ENCODE measurements at regions not wholly inside any gene's neighbourhood (a gene's known extent, or its start where the extent isn't known, plus 50 kb on each side); places are given as distances from the start of the nearest gene placed in this dataset.
"Not testable (repeated sequence)": the region's sequence is repeated elsewhere in the genome, so short reads cannot be mapped to it uniquely, and the experiment has no call there.

DNA sequence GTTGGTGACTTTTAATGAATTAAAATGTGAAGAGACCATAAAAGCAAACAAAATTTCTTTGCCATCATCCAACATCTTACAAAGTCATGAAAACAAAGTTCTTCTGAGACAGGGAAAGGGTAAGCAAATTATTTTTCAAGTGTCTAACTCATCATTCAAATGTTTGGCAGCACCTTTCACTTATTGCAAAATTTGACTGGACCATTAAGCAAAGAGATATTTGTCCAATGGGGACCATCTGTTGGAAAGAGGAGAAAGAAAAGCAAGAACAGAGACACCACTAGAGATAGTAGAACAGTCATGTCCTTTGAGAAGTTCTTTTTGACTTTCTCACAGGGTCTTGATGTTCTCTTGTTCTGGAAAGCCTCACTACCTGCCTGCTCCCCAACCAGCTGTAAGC, 330.1 kb downstream of the PAPSS1 start:
- DNase-seq: no peak

- no peak for DNase-seq
These were observed 331.2 kb downstream of the PAPSS1 start for GRCh38 chr4:107388736-107389274.

GRCh38 chr4:107380836-107381438, 339.1 kb downstream of the PAPSS1 start:
- DNase-seq: no peak

DNA sequence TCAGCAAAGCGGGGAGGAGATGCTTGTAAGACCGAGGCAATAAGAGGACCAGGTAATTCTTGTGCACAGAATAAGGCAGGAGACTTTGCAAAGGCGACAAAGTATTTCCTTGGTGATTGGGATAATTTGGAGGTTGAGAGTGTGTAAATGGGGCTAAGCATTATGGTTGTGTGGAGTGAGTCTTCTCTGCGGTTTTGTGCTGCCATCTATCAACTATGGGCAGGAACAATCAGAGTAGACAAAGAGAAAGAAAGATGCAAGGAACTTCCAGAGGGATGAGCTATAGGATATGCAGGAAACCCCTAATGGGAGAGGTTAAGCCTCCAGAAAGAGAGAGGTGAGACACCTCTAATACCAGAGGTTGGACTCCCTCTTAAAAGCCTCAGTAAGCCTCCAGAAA, 339.8 kb downstream of the PAPSS1 start:
- no peak for DNase-seq

DNA sequence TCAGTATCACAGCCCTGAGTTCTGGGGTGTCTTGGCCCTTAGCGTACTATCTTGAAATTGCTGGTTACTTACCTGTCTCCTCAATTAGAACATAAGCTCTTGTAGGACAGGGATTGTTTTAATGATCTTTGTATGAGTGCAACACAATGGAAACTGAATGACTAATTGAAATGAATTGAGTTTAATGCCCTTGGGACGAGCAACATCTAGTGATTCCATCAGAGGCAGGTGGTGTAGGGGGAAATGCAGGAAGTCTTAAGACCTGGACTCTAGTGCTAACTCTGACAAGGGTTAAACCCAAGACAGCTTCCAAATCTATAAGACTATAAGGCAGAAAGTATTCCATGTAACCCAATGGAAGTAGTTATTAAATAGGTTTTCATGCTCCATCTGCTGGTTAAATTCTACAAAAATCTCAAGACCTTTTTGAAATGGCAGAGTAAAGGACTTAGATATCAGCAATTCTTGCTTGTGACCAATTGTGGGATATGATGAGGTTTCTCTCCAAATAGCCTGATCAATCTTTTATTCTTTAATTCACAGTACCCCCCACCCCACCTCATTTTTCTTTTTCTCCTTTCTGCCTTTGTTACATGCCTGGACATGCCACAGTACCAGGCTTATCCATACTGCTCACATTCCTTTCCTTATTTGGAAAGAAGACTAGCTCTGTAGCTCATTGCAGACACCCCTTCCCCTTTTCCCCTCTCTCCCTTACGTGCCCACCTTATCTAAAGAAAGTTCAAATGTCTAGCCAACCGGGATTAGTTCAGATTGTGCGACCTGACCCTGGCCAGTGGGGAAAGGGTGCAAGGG, 340.8 kb downstream of the PAPSS1 start:
- no peak for DNase-seq

DNA sequence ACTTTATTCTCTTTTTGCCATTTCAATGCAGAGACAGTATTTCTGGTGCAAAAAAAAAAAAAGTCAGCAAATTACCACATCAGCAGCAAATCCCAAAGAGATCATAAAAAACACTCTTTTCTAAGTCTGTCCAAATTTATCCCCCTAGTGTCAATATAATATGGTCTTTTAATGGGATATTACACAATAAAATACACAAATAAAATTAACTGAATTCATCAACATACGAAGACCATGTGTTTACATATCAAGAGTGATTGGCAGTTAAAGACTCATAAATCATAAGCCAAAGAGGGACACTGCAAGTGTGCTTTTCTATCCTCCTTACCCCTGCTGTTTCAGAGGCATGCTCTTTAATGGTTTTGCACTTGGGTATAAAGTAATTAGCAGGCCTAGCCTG, 340.2 kb upstream of the DKK2 start:
- DNase-seq: no peak

- DNase-seq: no peak
These were observed 330.8 kb upstream of the DKK2 start for GRCh38 chr4:107366900-107367299.

DNA sequence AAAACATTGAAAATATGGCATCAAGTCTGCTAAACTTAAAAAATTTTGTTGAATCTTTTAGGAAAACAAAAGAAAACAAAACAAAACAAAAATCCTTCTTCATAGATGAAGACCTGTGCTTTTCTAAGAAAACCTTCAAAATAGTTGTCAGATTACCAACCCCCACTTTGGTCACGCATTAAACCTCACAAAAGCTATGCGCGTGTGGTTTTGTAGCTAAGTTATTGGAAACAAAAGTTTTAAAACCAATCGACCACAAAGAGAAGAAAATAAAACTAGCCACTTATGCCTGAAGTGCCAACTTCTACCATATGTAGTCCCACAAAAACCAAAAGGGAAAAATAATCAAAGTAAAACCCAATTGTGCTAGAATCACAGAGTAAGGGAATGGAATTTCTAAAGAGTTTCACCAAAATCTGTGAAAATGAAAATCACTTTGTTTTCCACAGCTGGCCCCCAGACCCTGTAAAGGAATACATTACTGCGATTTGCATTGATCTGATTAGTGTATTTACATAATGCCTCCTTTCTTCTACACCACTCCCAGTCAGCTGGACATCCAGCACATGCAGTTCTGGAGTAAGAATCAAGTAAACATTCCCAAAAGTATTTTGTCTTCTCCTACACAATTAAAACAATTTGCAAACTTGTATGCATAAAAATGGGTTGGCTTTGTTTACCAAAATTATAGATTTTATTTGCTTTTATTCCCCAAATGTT, 330.1 kb upstream of the DKK2 start:
- DNase-seq: no peak

GRCh38 chr4:107363125-107363524, 327.0 kb upstream of the DKK2 start:
- no peak for DNase-seq

- no peak for DNase-seq
These were observed 323.1 kb upstream of the DKK2 start for GRCh38 chr4:107359208-107359607.

GRCh38 chr4:107354304-107354703, 318.2 kb upstream of the DKK2 start:
- DNase-seq: not testable (repeated sequence)

DNA sequence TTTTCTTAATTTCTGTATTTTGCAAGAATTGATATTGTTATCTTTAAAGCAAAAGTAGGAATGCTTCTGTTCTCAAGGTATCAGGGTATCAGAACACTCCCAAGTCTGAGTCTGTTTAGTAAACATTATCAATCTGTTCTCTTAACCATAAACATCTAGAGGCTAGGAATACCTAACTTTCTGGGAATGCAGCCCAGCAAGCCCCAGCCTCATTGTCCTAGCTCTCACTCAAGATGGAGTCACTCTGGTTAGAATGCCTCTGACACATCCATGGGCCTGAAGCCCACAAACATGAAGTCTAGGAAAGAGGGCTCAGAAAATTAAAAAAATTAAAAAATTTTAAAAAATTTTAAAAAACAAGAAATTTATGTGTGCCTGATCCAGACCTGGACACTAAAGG, 315.1 kb upstream of the DKK2 start:
- DNase-seq: no peak

DNA sequence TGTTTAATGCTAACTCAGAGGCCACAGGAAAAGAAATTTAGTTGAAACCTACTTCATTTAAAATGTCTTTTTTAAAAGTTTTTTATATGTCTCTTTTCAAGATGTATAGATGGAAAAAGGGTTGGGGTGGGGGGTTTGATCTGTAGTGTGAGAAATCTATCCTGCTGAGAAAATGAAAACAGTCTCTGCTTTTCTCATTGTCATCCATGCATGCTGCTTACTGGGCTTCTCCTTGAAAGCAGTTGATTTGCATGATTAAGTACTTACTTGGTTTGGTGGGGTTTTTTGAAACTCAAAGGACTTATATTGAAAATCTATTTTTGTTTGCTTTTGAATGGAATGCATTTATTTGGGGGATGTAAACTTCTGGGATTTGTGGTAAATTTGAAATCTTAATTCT, 313.6 kb upstream of the DKK2 start:
- DNase-seq: no peak

DNA sequence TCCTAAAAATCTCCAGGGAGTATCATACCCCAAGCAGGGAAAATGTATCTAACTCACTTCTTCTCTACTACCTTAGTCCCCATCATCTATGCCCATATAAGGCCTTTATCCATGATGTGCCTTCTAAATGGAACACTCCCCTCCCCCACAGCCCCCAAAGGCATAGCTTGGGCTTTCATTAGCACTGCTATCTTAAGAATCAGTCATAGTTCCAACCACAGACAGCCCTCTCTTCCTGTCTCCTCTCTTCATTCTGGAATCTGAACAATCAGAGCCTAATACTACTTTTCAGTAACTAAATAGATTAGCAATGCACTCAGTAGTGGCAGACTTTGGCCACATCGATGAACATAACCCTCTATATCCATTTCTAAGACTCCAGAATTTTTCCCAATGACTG, 313.2 kb upstream of the DKK2 start:
- DNase-seq: no peak

- no peak for DNase-seq
These were observed 312.3 kb upstream of the DKK2 start for GRCh38 chr4:107348188-107349050.

DNA sequence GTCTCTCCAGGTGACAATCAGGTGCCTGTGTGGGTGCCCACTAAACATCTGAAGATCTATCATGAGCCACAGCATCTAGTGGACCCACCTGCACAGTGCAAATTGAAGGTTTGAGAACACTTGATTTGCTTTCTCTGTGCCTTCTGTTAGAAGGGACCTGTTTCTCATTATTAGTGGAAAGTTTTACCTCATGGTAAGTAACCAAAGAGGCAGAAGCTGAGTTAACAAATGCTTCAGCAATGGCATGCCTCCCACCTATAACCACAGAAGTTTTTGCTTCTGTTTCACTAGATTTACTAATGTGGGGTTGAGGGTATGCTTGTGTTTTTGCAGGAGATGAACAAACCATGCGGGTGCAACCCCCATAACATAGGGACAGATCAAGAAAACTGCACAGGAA, 297.4 kb upstream of the DKK2 start:
- DNase-seq: no peak

DNA sequence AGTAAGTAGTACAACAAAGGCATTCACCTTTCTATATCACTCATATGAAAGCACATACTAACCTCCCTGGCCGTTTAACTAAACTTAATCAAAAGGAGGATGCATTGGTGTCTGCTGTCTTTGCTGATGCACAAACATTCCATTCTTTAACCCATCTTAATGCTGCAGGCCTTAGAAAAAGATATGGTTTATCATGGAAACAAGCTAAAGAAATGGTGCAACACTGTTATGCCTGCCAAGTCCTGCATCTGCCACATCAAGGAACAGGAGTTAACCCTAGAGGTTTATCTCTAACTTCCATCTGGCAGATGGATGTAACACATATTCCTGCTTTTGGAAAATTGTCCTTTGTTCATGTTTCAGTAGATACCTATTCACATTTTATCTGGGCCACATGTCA, 296.5 kb upstream of the DKK2 start:
- DNase-seq: not testable (repeated sequence)

DNA sequence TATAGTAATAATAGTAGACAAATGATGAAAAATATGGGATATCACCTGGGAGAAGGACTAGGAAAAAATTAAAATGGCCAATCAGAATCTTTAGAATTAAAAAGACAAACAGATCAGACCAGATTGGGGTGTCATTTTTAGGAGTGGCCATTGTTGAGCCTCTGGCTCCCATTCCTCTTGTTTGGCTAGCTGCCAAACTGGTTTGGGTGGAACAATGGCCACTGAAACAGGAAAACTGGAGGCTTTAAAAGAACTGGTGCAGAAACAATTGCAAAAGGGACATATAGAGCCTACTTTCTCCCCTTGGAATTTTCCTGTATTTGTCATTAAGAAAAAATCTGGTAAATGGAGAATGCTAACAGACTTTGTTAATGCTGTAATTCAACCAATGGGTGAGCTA, 294.8 kb upstream of the DKK2 start:
- no peak for DNase-seq

- no peak for DNase-seq
These were observed 283.3 kb upstream of the DKK2 start for GRCh38 chr4:107319386-107319785.

DNA sequence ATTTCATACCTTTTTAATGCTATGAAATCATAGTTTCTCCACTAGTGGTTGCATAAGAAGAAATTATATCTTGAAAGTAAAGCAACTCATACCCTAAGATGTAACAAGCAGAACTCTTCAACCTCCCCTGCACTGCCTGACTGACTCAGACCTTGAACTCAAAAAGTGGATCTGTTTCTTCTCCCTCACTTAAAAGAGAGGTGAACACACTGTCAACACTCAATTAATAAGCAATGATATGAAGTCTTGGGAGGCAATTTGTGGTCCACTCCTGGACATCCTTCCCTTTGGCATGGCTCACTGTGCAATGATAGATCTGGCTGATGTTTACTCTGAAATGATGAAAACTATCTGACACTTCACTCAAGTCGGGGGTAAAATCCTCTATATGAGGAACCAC, 282.0 kb upstream of the DKK2 start:
- no peak for DNase-seq

DNA sequence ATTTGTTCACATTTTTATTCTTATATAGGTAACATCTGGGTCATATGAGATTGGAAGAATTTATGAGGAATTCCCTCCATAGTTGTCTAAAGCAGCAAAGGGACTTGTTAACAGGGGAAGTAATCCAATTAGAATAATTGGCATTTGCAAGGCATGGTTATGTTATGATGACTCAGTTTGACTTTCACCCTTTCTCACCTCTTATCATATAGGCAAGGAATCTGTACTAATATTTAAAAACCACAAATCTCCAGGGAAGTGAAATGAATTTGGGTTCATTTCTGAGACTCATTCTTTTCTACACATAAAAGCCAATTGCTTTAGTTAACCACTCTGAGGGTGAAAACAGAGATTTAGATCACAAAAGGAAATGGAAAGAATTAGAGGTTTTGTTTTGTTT, 281.5 kb upstream of the DKK2 start:
- DNase-seq: no peak

DNA sequence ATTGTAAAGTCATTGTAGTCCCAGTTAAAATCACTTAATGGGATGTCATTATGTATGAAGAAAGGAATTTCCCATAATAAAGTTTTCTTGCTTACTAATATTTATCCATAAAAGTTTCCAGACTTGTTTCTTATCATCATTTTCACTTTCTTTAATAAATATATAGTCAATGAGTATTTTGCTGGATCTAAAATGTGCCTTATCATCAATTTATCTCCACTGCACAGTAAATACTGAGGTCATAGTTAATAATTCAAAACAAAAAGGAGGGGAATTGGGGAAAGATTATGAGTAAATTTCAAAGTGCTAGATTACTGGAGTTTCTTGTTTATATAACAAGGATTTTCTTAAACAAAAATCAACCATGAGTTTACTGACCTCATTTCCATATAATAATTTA, 279.5 kb upstream of the DKK2 start:
- no peak for DNase-seq

- DNase-seq: no peak
These were observed 278.0 kb upstream of the DKK2 start for GRCh38 chr4:107314156-107314555.
